Mesodermal cell (in vitro differentiated cells): ENCODE measurements at regions not wholly inside any gene's neighbourhood (a gene's known extent, or its start where the extent isn't known, plus 50 kb on each side); places are given as distances from the start of the nearest gene placed in this dataset.

Source experiments
- H3K27ac ChIP-seq: 2 replicates; pipeline ENCODE4 v1.7.0; 2013; ENCODE audit warnings: mild to moderate bottlenecking, low read depth, low read length, moderate library complexity; ENCODE audit not compliant: severe bottlenecking
- H3K36me3 ChIP-seq: 2 replicates; pipeline ENCODE4 v1.7.1; 2013; ENCODE audit warnings: mild to moderate bottlenecking, low read length, moderate library complexity; ENCODE audit not compliant: control insufficient read depth, insufficient read depth
- H3K4me1 ChIP-seq: one replicate; pipeline ENCODE4 v1.7.1; 2013; ENCODE audit warnings: mild to moderate bottlenecking, low read length; ENCODE audit not compliant: insufficient read depth, control insufficient read depth, poor library complexity, severe bottlenecking
- H3K4me3 ChIP-seq: 2 replicates; pipeline ENCODE4 v1.7.0; 2013; ENCODE audit warnings: low read length, control low read depth, mild to moderate bottlenecking; ENCODE audit not compliant: insufficient read depth, poor library complexity, severe bottlenecking; ENCODE audit errors: extremely low read depth
- H3K9me3 ChIP-seq: 2 replicates; pipeline ENCODE4 v1.7.1; 2013; ENCODE audit warnings: mild to moderate bottlenecking, low read length, moderate library complexity; ENCODE audit not compliant: control insufficient read depth
- WGBS, 2 experiments: methylation state at CpG; one replicate each; pipeline ENCODE4 v1.1.5; 2013; ENCODE audit warnings: missing lambda C conversion rate in 2 of 2; ENCODE audit not compliant: insufficient coverage in 2 of 2; 5-methylcytosine and 5-hydroxymethylcytosine counted together

- no peak overlapping the region for H3K4me3 ChIP-seq
- no CpG with 5 or more reads among the region's 1 CpG for WGBS, 2 experiments
- no peaks in the 10 kb centered on the region for H3K4me1 ChIP-seq
- no peak overlapping the region for H3K27ac ChIP-seq
- H3K36me3 ChIP-seq, result no peaks in the 10 kb centered on the region
- H3K9me3 ChIP-seq, result peaks cover 10% of the 10 kb centered on the region
These were observed 63.0 kb upstream of the PPM1J start for GRCh38 chr1:112778137-112778536.

DNA sequence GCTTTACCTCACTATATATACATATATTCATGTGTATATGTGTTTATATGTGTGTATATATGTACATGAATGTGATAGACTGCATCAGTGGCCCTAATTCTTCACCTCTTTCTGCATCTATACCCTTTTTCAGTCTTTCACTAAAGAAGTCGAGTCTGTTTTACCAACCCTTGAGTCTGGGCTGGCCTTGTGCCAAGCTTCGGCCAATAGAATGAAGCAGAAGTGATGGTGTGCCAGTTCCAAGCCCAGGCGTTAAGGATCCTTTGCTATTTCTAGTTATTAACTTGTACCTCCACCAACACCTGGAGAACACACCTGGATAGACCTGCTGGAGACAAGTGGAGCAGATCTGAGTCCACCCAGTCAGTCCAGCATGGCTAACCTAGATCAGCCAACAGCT, 61.6 kb upstream of the PPM1J start:
- Histone ChIP-seq H3K4me1 (no peaks in the 10 kb centered on the region), H3K9me3 (peaks cover 7% of the 10 kb centered on the region), H3K4me3 (no peak overlapping the region), H3K27ac (no peak overlapping the region), H3K36me3 (no peaks in the 10 kb centered on the region)
- WGBS, 2 experiments, result 70 to 72% methylated on average over 2 to 3 of the region's 3 CpGs

DNA sequence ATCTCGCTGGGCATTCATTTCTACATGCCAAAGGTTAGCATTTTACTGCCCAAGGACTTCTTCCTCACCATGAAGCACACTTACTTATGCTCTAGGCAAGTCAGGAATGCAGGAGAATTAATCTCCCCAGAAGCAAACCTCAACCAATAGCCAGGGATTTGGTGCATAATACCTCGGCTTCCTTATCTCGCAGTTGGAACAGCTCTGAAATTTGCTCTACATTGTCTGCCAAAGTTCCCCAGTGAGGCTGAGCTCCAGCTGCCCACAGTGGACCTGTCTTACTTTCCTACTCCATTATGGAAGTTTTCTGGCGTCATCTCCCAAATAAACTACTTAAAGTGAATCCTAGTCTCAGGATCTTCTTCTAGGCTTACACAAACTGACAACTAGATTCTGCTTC, 57.6 kb upstream of the PPM1J start:
- 95 to 100% methylated on average over 3 to 4 of the region's 4 CpGs for WGBS, 2 experiments

GRCh38 chr1:112770724-112771123, 55.6 kb upstream of the PPM1J start:
- H3K4me1 ChIP-seq, result no peaks in the 10 kb centered on the region
- no peak overlapping the region for H3K27ac ChIP-seq
- H3K9me3 ChIP-seq, result peaks cover 9% of the 10 kb centered on the region
- no peaks in the 10 kb centered on the region for H3K36me3 ChIP-seq
- WGBS, 2 experiments, result 89 to 100% methylated on average over 1 of the region's 4 CpGs
- no peak overlapping the region for H3K4me3 ChIP-seq

More for the DNA sequence above, 57.6 kb upstream of the PPM1J start:
- no peaks in the 10 kb centered on the region for H3K4me1 ChIP-seq
- no peaks in the 10 kb centered on the region for H3K36me3 ChIP-seq
- H3K4me3 ChIP-seq, result no peak overlapping the region
- H3K27ac ChIP-seq, result no peak overlapping the region
- peaks cover 9% of the 10 kb centered on the region for H3K9me3 ChIP-seq

DNA sequence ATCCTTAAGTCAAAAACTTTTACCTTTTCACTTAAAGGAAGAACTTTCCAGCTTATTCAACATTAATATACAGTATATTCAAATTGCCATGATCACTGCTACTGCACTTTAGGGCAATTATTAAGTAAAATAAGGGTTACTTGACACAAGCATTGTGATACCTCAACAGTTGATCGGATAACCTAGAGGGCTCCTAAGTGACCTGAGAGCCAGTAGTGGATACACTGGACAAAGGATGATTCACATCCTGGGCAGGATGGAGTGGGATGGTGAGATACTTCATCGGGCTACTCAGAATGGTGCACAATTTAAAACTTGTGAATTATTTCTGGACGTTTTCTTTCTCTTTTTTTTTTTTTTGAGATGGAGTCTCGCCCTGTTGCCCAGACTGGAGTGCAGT, 54.5 kb upstream of the PPM1J start:
- no peak overlapping the region for H3K27ac ChIP-seq
- 90 to 96% methylated on average over 1 to 2 of the region's 4 CpGs for WGBS, 2 experiments
- H3K4me3 ChIP-seq, result no peak overlapping the region
- H3K9me3 ChIP-seq, result peaks cover 9% of the 10 kb centered on the region
- no peaks in the 10 kb centered on the region for H3K4me1 ChIP-seq
- H3K36me3 ChIP-seq, result no peaks in the 10 kb centered on the region

- Histone ChIP-seq H3K27ac (no peak overlapping the region), H3K4me1 (peaks cover 9% of the 10 kb centered on the region), H3K9me3 (peaks cover 6% of the 10 kb centered on the region), H3K36me3 (no peaks in the 10 kb centered on the region), H3K4me3 (no peak overlapping the region)
- 93% methylated on average over 3 of the region's 3 CpGs for WGBS, 2 experiments
These were observed 52.5 kb upstream of the PPM1J start for GRCh38 chr1:112767646-112768045.
